Right atrium auricular region (tissue), 2 donors: ENCODE measurements at regions not wholly inside any gene's neighbourhood (a gene's known extent, or its start where the extent isn't known, plus 50 kb on each side); places are given as distances from the start of the nearest gene placed in this dataset.

Experiments
- DNase-seq: peaks from one replicate; pipeline ENCODE4 v3.0.0-alpha.2; 2019; ENCODE audit warnings: low spot score
- H3K27ac ChIP-seq, 2 donors: fragments of 200-600 bp; sonication (generic); 1 replicate in 1 of 2; 2 replicates in 1 of 2; pipeline ENCODE4 v1.5.1; 2016 to 2019
- H3K27me3 ChIP-seq, 2 donors: fragments of 200-600 bp; sonication (generic); one replicate each; pipeline versions ENCODE4 v1.5.1 to v1.6.0; 2017 to 2019
- H3K36me3 ChIP-seq: fragments of 200-600 bp; sonication (generic); one replicate; pipeline ENCODE4 v1.5.1; 2016
- H3K4me1 ChIP-seq, 2 donors: fragments of 200-600 bp; sonication (generic); one replicate each; pipeline versions ENCODE4 v1.5.1 to v1.6.0; 2017 to 2019
- H3K4me3 ChIP-seq, 2 donors: fragments of 200-600 bp; sonication (generic); 1 replicate in 1 of 2; 2 replicates in 1 of 2; pipeline ENCODE4 v1.5.1; 2017 to 2019; ENCODE audit warnings: mild to moderate bottlenecking in 1 of 2, moderate library complexity in 1 of 2
- H3K9me3 ChIP-seq, 2 donors: fragments of 200-600 bp; sonication (generic); one replicate each; pipeline ENCODE4 v1.5.1; 2019
- CTCF ChIP-seq, 2 donors: fragments of 200-600 bp; sonication (generic); IDR thresholded peaks; one replicate each; pipeline ENCODE4 v1.5.1; 2019; ENCODE audit warnings: antibody characterized with exemption in 2 of 2

- no peak for TF ChIP-seq CTCF (IDR thresholded peaks at IDR 0.05)
- H3K4me3 ChIP-seq = no peak overlapping the region
- H3K27me3 ChIP-seq = no peaks in the 10 kb centered on the region
- no peaks in the 10 kb centered on the region for H3K9me3 ChIP-seq
- no peak for DNase-seq
- H3K4me1 ChIP-seq = peaks cover 0 to 61% of the 10 kb centered on the region in 2 donors
- H3K36me3 ChIP-seq = no peaks in the 10 kb centered on the region
- peak overlapping the region; percentile 71 to 72 for H3K27ac ChIP-seq
Measured at GRCh38 chr1:58883888-58884482, 100.1 kb upstream of the JUN start.

DNA sequence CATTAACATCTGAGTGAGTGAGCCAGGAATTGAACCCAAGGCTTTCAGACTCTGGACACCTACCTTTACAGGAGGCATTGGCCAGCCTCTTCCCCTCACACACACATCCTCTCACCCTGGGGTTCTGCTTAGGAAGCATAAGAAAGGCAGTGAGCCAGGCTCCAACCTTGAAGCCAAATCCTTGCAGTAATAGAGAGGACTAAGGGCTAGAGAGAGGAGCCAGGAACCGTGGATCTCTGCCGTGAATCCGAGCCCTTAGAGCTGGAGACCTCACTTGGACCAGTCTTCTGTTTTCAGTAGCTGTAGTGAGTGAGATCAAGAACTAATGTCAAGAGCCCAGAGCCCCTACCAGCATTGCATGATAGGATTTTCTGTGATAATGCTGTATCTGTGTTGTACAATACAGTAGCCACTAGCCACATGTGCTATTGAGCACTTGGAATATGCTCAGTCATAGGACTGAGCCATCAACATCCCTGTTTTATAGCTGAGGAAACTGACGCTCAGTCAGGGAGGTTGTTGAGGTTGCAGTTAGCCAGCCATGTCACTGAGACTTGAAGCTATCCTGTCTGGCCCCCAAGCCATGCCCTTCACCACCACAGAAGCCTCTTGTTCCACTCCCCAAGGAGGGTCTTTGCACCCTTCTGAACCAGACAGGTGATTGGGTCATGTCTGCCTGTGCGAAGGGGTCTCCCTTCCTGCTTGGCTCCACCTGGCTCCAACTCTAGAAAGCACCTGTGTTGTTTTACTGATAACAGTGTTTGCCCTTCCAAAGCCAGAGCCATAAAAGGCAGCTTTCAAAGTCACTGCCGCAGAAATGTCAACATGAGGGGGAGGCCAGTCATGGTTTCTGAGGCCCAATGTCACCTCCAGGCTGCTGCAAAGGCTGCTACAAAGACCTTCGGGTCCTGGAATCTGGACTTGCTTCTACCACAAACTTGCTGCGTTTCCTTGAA, 101.1 kb upstream of the JUN start:
- Histone ChIP-seq H3K27me3 (no peaks in the 10 kb centered on the region), H3K4me3 (no peak overlapping the region), H3K36me3 (no peaks in the 10 kb centered on the region), H3K27ac (peak overlapping the region; percentile 71 to 72), H3K4me1 (peaks cover 0 to 66% of the 10 kb centered on the region in 2 donors), H3K9me3 (no peaks in the 10 kb centered on the region)
- no peak for DNase-seq
- no peak for TF ChIP-seq CTCF (IDR thresholded peaks at IDR 0.05)

- H3K4me1 ChIP-seq = peaks cover 0 to 66% of the 10 kb centered on the region in 2 donors
- peak overlapping the region; percentile 71 to 72 for H3K27ac ChIP-seq
- no peaks in the 10 kb centered on the region for H3K9me3 ChIP-seq
- TF ChIP-seq CTCF (IDR thresholded peaks at IDR 0.05) = no peak
- no peaks in the 10 kb centered on the region for H3K27me3 ChIP-seq
- no peaks in the 10 kb centered on the region for H3K36me3 ChIP-seq
- no peak for DNase-seq
- H3K4me3 ChIP-seq = no peak overlapping the region
Measured at GRCh38 chr1:58885998-58886397, 102.2 kb upstream of the JUN start.

DNA sequence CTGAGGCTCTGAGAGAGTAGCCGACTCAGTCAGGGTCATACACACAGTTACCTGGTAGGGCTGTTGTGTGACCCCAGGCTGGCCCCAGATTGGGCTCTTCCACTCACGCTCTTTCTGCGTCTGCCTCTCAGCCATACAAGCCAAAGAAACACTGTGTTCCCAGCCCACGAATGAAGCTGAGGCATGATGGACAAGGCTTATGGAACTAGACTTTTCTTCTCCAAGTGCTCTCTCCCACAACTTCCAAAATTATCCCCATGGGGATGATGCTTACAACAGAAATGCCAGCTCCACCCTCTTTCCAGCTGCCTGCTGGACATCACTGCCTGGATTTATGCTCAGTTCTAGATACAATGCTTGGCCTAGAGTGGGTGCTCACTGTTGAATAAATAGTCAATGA, 102.8 kb upstream of the JUN start:
- Histone ChIP-seq H3K27ac (peak overlapping the region; percentile 71 to 72), H3K36me3 (no peaks in the 10 kb centered on the region), H3K4me3 (no peak overlapping the region), H3K9me3 (no peaks in the 10 kb centered on the region), H3K27me3 (no peaks in the 10 kb centered on the region), H3K4me1 (peaks cover 0 to 66% of the 10 kb centered on the region in 2 donors)
- no peak for DNase-seq
- TF ChIP-seq CTCF (IDR thresholded peaks at IDR 0.05) = no peak

- H3K4me1 ChIP-seq = peaks cover 0 to 66% of the 10 kb centered on the region in 2 donors
- TF ChIP-seq CTCF (IDR thresholded peaks at IDR 0.05) = no peak
- H3K9me3 ChIP-seq = no peaks in the 10 kb centered on the region
- H3K27me3 ChIP-seq = no peaks in the 10 kb centered on the region
- no peak for DNase-seq
- H3K27ac ChIP-seq = peak overlapping the region; percentile 71 to 72
- H3K4me3 ChIP-seq = no peak overlapping the region
- H3K36me3 ChIP-seq = no peaks in the 10 kb centered on the region
Measured at GRCh38 chr1:58887059-58887458, 103.2 kb upstream of the JUN start.
